Prostate gland (tissue), 2 donors: ENCODE measurements at regions not wholly inside any gene's neighbourhood (a gene's known extent, or its start where the extent isn't known, plus 50 kb on each side); places are given as distances from the start of the nearest gene placed in this dataset.

Experiments used
- DNase-seq: peaks from one replicate; pipeline ENCODE4 v3.0.0-alpha.2; 2019; ENCODE audit warnings: low spot score
- H3K27ac ChIP-seq, 2 donors: fragments of 200-600 bp; sonication (generic); 2 replicates each; pipeline ENCODE4 v1.5.1; 2017 to 2019
- H3K27me3 ChIP-seq: fragments of 200-600 bp; sonication (generic); replicated peaks from 2 replicates; pipeline ENCODE4 v1.5.1; 2019; ENCODE audit not compliant: insufficient read depth
- H3K36me3 ChIP-seq, 2 donors: fragments of 200-600 bp; sonication (generic); 1 replicate in 1 of 2; 2 replicates in 1 of 2; pipeline versions ENCODE4 v1.5.1 to v1.8.1; 2017 to 2019
- H3K4me1 ChIP-seq: fragments of 200-600 bp; sonication (generic); replicated peaks from 2 replicates; pipeline ENCODE4 v1.5.1; 2019
- H3K4me3 ChIP-seq, 2 donors: fragments of 200-600 bp; sonication (generic); 2 replicates each; pipeline ENCODE4 v1.5.1; 2017 to 2019
- H3K9me3 ChIP-seq: fragments of 200-600 bp; sonication (generic); 2 replicates; pipeline ENCODE4 v1.5.1; 2017
- CTCF ChIP-seq, 4 experiments: fragments of 200-600 bp in 2 of 4; fragments of 450-650 bp in 2 of 4; sonication (generic) in 2 of 4; IDR thresholded peaks; 1 replicate in 3 of 4; 2 replicates in 1 of 4; pipeline ENCODE4 v1.5.1; 2016 to 2019; ENCODE audit warnings: antibody characterized with exemption in 4 of 4, mild to moderate bottlenecking in 2 of 4, moderate library complexity in 2 of 4
- POLR2A ChIP-seq: fragments of 450-650 bp; IDR thresholded peaks from one replicate; pipeline ENCODE4 v1.6.1; 2016; ENCODE audit warnings: antibody characterized with exemption, mild to moderate bottlenecking
- POLR2AphosphoS5 ChIP-seq: sonication (generic); formaldehyde crosslinking; IDR thresholded peaks from one replicate; pipeline ENCODE4 v1.6.1; 2017; ENCODE audit warnings: antibody characterized with exemption
- WGBS: methylation state at CpG from one replicate; pipeline ENCODE4 v1.1.5; 2018; 5-methylcytosine and 5-hydroxymethylcytosine counted together
- intact Hi-C: fragments of 100-400 bp; cut with DNase I; formaldehyde crosslinking; loops from one replicate; pipeline ENCODE4 v1.14.2; 2022

- WGBS: 83% methylated on average over 12 of the region's 12 CpGs
- Histone ChIP-seq H3K27me3 (no peaks in the 10 kb centered on the region), H3K9me3 (no peaks in the 10 kb centered on the region), H3K4me3 (no peak overlapping the region), H3K36me3 (no peaks in the 10 kb centered on the region), H3K27ac (no peak overlapping the region), H3K4me1 (no peaks in the 10 kb centered on the region)
- intact Hi-C loops: no loop called here
- no peak for DNase-seq
- TF ChIP-seq POLR2AphosphoS5 (no peak), CTCF (IDR thresholded peaks at IDR 0.05) (no peak), POLR2A (no peak)
Measured at GRCh38 chr20:48192109-48192508, 406.8 kb upstream of the SULF2 start.

GRCh38 chr20:48191200-48191599 is 405.9 kb upstream of the SULF2 start:
- no peak for DNase-seq
- Histone ChIP-seq H3K36me3 (no peaks in the 10 kb centered on the region), H3K4me3 (no peak overlapping the region), H3K27ac (no peak overlapping the region), H3K9me3 (no peaks in the 10 kb centered on the region), H3K4me1 (no peaks in the 10 kb centered on the region), H3K27me3 (no peaks in the 10 kb centered on the region)
- WGBS: 78% methylated on average over 3 of the region's 3 CpGs
- intact Hi-C loops: no loop called here
- no peak for TF ChIP-seq POLR2A
- no peak for TF ChIP-seq CTCF (IDR thresholded peaks at IDR 0.05)
- TF ChIP-seq POLR2AphosphoS5: no peak

GRCh38 chr20:48190757-48191156 is 405.5 kb upstream of the SULF2 start:
- TF ChIP-seq POLR2A (no peak), CTCF (IDR thresholded peaks at IDR 0.05) (no peak), POLR2AphosphoS5 (no peak)
- intact Hi-C loops: no loop called here
- no peaks in the 10 kb centered on the region for H3K36me3 ChIP-seq
- H3K27me3 ChIP-seq: no peaks in the 10 kb centered on the region
- no peak for DNase-seq
- H3K4me1 ChIP-seq: no peaks in the 10 kb centered on the region
- no peaks in the 10 kb centered on the region for H3K9me3 ChIP-seq
- WGBS: 37% methylated on average over 4 of the region's 4 CpGs
- H3K4me3 ChIP-seq: no peak overlapping the region
- no peak overlapping the region for H3K27ac ChIP-seq

- no peaks in the 10 kb centered on the region for H3K27me3 ChIP-seq
- H3K4me1 ChIP-seq: no peaks in the 10 kb centered on the region
- TF ChIP-seq POLR2AphosphoS5: peak; percentile 59
- TF ChIP-seq CTCF (IDR thresholded peaks at IDR 0.05): peak in 3 of 4 experiments; percentile 24 to 53 (median 45)
- TF ChIP-seq POLR2A: no peak
- H3K4me3 ChIP-seq: no peak overlapping the region
- no peaks in the 10 kb centered on the region for H3K9me3 ChIP-seq
- DNase-seq: peak; percentile 34
- 45% methylated on average over 4 of the region's 4 CpGs for WGBS
- no peak overlapping the region for H3K27ac ChIP-seq
- intact Hi-C loops: loop anchor here (5.0 kb wide), 1 partner anchor 402 kb away; the partner anchor contains the start of gene SULF2
- H3K36me3 ChIP-seq: no peaks in the 10 kb centered on the region
Measured at GRCh38 chr20:48189181-48189580, 403.9 kb upstream of the SULF2 start.

- intact Hi-C loops: loop anchor here (5.0 kb wide), 1 partner anchor 401 kb away; the partner anchor contains the start of gene SULF2
- Histone ChIP-seq H3K9me3 (no peaks in the 10 kb centered on the region), H3K36me3 (no peaks in the 10 kb centered on the region), H3K4me1 (no peaks in the 10 kb centered on the region), H3K4me3 (no peak overlapping the region), H3K27me3 (no peaks in the 10 kb centered on the region), H3K27ac (no peak overlapping the region)
- no peak for TF ChIP-seq CTCF (IDR thresholded peaks at IDR 0.05)
- no peak for TF ChIP-seq POLR2A
- no peak for TF ChIP-seq POLR2AphosphoS5
- 92% methylated on average over 7 of the region's 7 CpGs for WGBS
- DNase-seq: no peak
Measured at GRCh38 chr20:48187851-48188250, 402.6 kb upstream of the SULF2 start.
